H1 (cell line): ENCODE measurements at regions not wholly inside any gene's neighbourhood (a gene's known extent, or its start where the extent isn't known, plus 50 kb on each side); places are given as distances from the start of the nearest gene placed in this dataset.

Experiments
- CTCF ChIA-PET: fragments of 300-600 bp; sonication (Branson Sonifier 250); formaldehyde crosslinking; loops from one replicate; lab custom pipeline; 2021; ENCODE audit not compliant: partially characterized antibody; lab: Charles Lee
- POLR2A ChIA-PET: fragments of 300-600 bp; sonication (Branson Sonifier 250); formaldehyde crosslinking; loops from one replicate; lab custom pipeline; 2021; ENCODE audit warnings: inconsistent platforms; ENCODE audit not compliant: partially characterized antibody; lab: Charles Lee
- DNase-seq, 2 experiments: peaks; one replicate each; pipeline versions ENCODE4 v3.0.0 to v3.0.0-alpha.2; 2010 to 2022; ENCODE audit warnings: low spot score in 2 of 2, low read depth in 1 of 2, mixed read lengths in 1 of 2
- FAIRE-seq: peaks from 2 replicates; lab custom pipeline; 2011; peaks lifted over from hg19 to GRCh38; lab: Jason Lieb, UNC
- H2AFZ ChIP-seq: 2 replicates; pipeline ENCODE4 v1.8.1; 2012; ENCODE audit warnings: low read length, inconsistent platforms
- H2AK5ac ChIP-seq: 2 replicates; pipeline ENCODE4 v1.6.1; 2013; ENCODE audit warnings: low read depth, low read length
- H2BK120ac ChIP-seq: replicated peaks from 2 replicates; pipeline ENCODE3; 2013; ENCODE audit warnings: low read depth, low read length, inconsistent platforms
- H2BK12ac ChIP-seq: 2 replicates; pipeline ENCODE4 v1.6.1; 2013; ENCODE audit warnings: low read depth, low read length
- H2BK15ac ChIP-seq: 2 replicates; pipeline ENCODE4 v1.6.1; 2013; ENCODE audit warnings: low read length
- H2BK20ac ChIP-seq: 2 replicates; pipeline ENCODE4 v1.6.1; 2013; ENCODE audit warnings: low read length
- H2BK5ac ChIP-seq: 2 replicates; pipeline ENCODE4 v1.6.1; 2013; ENCODE audit warnings: low read depth, low read length
- H3K14ac ChIP-seq: 2 replicates; pipeline ENCODE4 v1.6.1; 2013; ENCODE audit warnings: inconsistent platforms; ENCODE audit not compliant: insufficient read length
- H3K18ac ChIP-seq: 2 replicates; pipeline ENCODE4 v1.6.1; 2013; ENCODE audit warnings: low read length; ENCODE audit errors: extremely low read depth
- H3K23ac ChIP-seq: 2 replicates; pipeline ENCODE4 v1.6.1; 2013; ENCODE audit warnings: inconsistent platforms; ENCODE audit not compliant: insufficient read length
- H3K23me2 ChIP-seq: 2 replicates; pipeline ENCODE4 v1.6.1; 2013; ENCODE audit warnings: low read depth, low read length
- H3K27ac ChIP-seq: 2 replicates; pipeline ENCODE4 v1.6.1; 2011; ENCODE audit warnings: low read depth, low read length, inconsistent platforms
- H3K27me3 ChIP-seq, 4 experiments: replicated peaks in 1 of 4; 1 replicate in 1 of 4; 2 replicates in 3 of 4; pipeline versions ENCODE4 v1.6.1 to v1.8.1; 2011 to 2013; ENCODE audit warnings: low read length in 3 of 4, mild to moderate bottlenecking in 3 of 4, inconsistent platforms in 2 of 4, mixed read lengths in 2 of 4, moderate library complexity in 1 of 4; ENCODE audit not compliant: control insufficient read depth in 3 of 4, insufficient read depth in 3 of 4; ENCODE audit errors: extremely low read depth in 1 of 4
- H3K36me3 ChIP-seq, 4 experiments: 2 replicates each; pipeline versions ENCODE4 v1.6.1 to v1.8.1; 2011 to 2013; ENCODE audit warnings: mild to moderate bottlenecking in 4 of 4, low read length in 3 of 4, moderate library complexity in 2 of 4, control low read depth in 1 of 4, inconsistent platforms in 1 of 4; ENCODE audit not compliant: insufficient read depth in 4 of 4, control insufficient read depth in 2 of 4
- H3K4ac ChIP-seq: replicated peaks from 2 replicates; pipeline ENCODE3; 2013; ENCODE audit warnings: low read length, low read depth, mixed read lengths, inconsistent platforms; ENCODE audit not compliant: insufficient read length
- H3K4me1 ChIP-seq, 4 experiments: replicated peaks in 1 of 4; 1 replicate in 1 of 4; 2 replicates in 3 of 4; pipeline versions ENCODE4 v1.6.1 to v1.8.1; 2011 to 2013; ENCODE audit warnings: low read length in 3 of 4, inconsistent platforms in 2 of 4, mixed read lengths in 1 of 4; ENCODE audit not compliant: insufficient read depth in 4 of 4, control insufficient read depth in 3 of 4
- H3K4me2 ChIP-seq, 2 experiments: 2 replicates each; pipeline versions ENCODE4 v1.6.1 to v1.8.1; 2011 to 2013; ENCODE audit warnings: low read depth in 2 of 2, low read length in 2 of 2, control low read depth in 1 of 2, inconsistent platforms in 1 of 2, mild to moderate bottlenecking in 1 of 2; ENCODE audit not compliant: insufficient read depth in 1 of 2
- H3K4me3 ChIP-seq, 4 experiments: fragments of 200-600, 300-600 bp in 1 of 4; sonication (generic), shearing (Covaris generic), sonication (Bioruptor Twin) in 1 of 4; 2 replicates each; pipeline versions ENCODE4 v1.5.1 to v1.8.1; 2011 to 2016; ENCODE audit warnings: low read length in 4 of 4, low read depth in 3 of 4, control low read depth in 2 of 4, inconsistent platforms in 2 of 4, mild to moderate bottlenecking in 2 of 4, mixed read lengths in 1 of 4, moderate library complexity in 1 of 4; ENCODE audit not compliant: insufficient read depth in 2 of 4; ENCODE audit errors: extremely low read depth in 1 of 4
- H3K56ac ChIP-seq: replicated peaks from 2 replicates; pipeline ENCODE3; 2013; ENCODE audit warnings: low read depth, mild to moderate bottlenecking, mixed read lengths, low read length, inconsistent platforms; ENCODE audit not compliant: insufficient read length
- H3K79me1 ChIP-seq: 2 replicates; pipeline ENCODE4 v1.6.1; 2013; ENCODE audit warnings: low read depth, low read length, control low read depth
- H3K79me2 ChIP-seq, 2 experiments: 2 replicates each; pipeline versions ENCODE4 v1.6.1 to v1.8.1; 2012 to 2013; ENCODE audit warnings: low read length in 2 of 2, mild to moderate bottlenecking in 2 of 2, inconsistent platforms in 1 of 2; ENCODE audit not compliant: insufficient read depth in 2 of 2, control insufficient read depth in 1 of 2
- H3K9ac ChIP-seq, 4 experiments: replicated peaks in 1 of 4; 1 replicate in 1 of 4; 2 replicates in 3 of 4; pipeline versions ENCODE4 v1.6.1 to v1.8.1; 2011 to 2013; ENCODE audit warnings: low read depth in 3 of 4, low read length in 3 of 4, control low read depth in 2 of 4, mild to moderate bottlenecking in 2 of 4, moderate library complexity in 2 of 4, inconsistent platforms in 1 of 4; ENCODE audit errors: extremely low read depth in 1 of 4
- H3K9me3 ChIP-seq, 2 experiments: 2 replicates each; pipeline versions ENCODE4 v1.6.1 to v1.8.1; 2012 to 2013; ENCODE audit warnings: mild to moderate bottlenecking in 2 of 2, moderate library complexity in 2 of 2, control low read depth in 1 of 2, inconsistent platforms in 1 of 2, low read depth in 1 of 2, low read length in 1 of 2, mixed read lengths in 1 of 2; ENCODE audit not compliant: insufficient read depth in 2 of 2
- H4K20me1 ChIP-seq, 2 experiments: replicated peaks in 1 of 2; 2 replicates each; pipeline versions ENCODE3 to v1.8.1; 2011 to 2013; ENCODE audit warnings: inconsistent platforms in 2 of 2, low read length in 2 of 2, mild to moderate bottlenecking in 1 of 2; ENCODE audit not compliant: insufficient read depth in 2 of 2, control insufficient read depth in 1 of 2
- H4K5ac ChIP-seq: 2 replicates; pipeline ENCODE4 v1.6.1; 2013; ENCODE audit warnings: low read length, low read depth, mixed read lengths, inconsistent platforms; ENCODE audit not compliant: insufficient read length
- H4K8ac ChIP-seq: 2 replicates; pipeline ENCODE4 v1.8.0; 2013; ENCODE audit warnings: mild to moderate bottlenecking, moderate library complexity, low read length, inconsistent platforms; ENCODE audit not compliant: insufficient read depth; ENCODE audit errors: extremely low read depth
- H4K91ac ChIP-seq: replicated peaks from 2 replicates; pipeline ENCODE3; 2013; ENCODE audit warnings: low read length, mixed read lengths, inconsistent platforms; ENCODE audit not compliant: insufficient read length
- GTF2F1 ChIP-seq: IDR thresholded peaks from 2 replicates; pipeline ENCODE4 v1.6.1; 2012; ENCODE audit warnings: low read depth, low read length, improper control_type of control experiment, borderline replicate concordance
- MAFK ChIP-seq: IDR thresholded peaks from 2 replicates; pipeline ENCODE4 v1.6.1; 2012; ENCODE audit warnings: low read depth, mild to moderate bottlenecking, improper control_type of control experiment, low read length
- SP1 ChIP-seq: IDR thresholded peaks from 2 replicates; pipeline ENCODE4 v1.6.1; 2011; ENCODE audit warnings: low read depth, low read length
- WGBS, 2 experiments: shearing (Covaris generic) in 1 of 2; methylation state at CpG; one replicate each; pipeline versions ENCODE4 v1.1.6 to v1.1.7; 2013 to 2015; ENCODE audit warnings: low lambda C conversion rate in 2 of 2, mixed read lengths in 2 of 2, inconsistent platforms in 1 of 2, low coverage in 1 of 2, missing lambda C conversion rate in 1 of 2; ENCODE audit not compliant: insufficient replicate concordance in 2 of 2, insufficient coverage in 1 of 2, insufficient read length in 1 of 2; ENCODE audit errors: extremely low coverage in 1 of 2, missing lambda C conversion rate in 1 of 2; 5-methylcytosine and 5-hydroxymethylcytosine counted together

- Histone ChIP-seq H2BK15ac (no peak overlapping the region), H2AK5ac (no peak overlapping the region), H3K23me2 (no peaks in the 10 kb centered on the region), H3K14ac (no peak overlapping the region), H4K8ac (no peak overlapping the region), H2BK120ac (no peak overlapping the region), H3K79me2 (no peaks in the 10 kb centered on the region), H2BK5ac (no peak overlapping the region), H3K27ac (no peak overlapping the region), H4K20me1 (no peaks in the 10 kb centered on the region), H3K9ac (no peak overlapping the region), H3K23ac (no peak overlapping the region), H3K79me1 (no peaks in the 10 kb centered on the region), H4K91ac (no peak overlapping the region), H3K9me3 (no peaks in the 10 kb centered on the region), H3K4me1 (peaks cover 0 to 2% (median 0%) of the 10 kb centered on the region in 4 experiments; a peak in 1 of 7 replicates), H3K4ac (no peak overlapping the region), H2BK20ac (no peak overlapping the region), H3K18ac (no peak overlapping the region), H3K27me3 (no peaks in the 10 kb centered on the region; a peak in 1 of 7 replicates), H4K5ac (no peak overlapping the region), H3K36me3 (no peaks in the 10 kb centered on the region), H2AFZ (no peak overlapping the region), H3K4me2 (no peak overlapping the region), H3K4me3 (no peak overlapping the region), H3K56ac (no peak overlapping the region), H2BK12ac (no peak overlapping the region)
- FAIRE-seq = no peak
- DNase-seq = no peak
- ChIA-PET CTCF (interaction anchor here (0.8 to 2.1 kb wide), 2 partner anchors 54 to 57 kb away, joined by 3 to 7 read pairs; partner anchors contain the start of gene CCDC71L), POLR2A (no interaction called here)
- 56% methylated on average over 3 of the region's 3 CpGs; no CpG with 5 or more reads in 1 of the 2 experiments for WGBS, 2 experiments
- TF ChIP-seq GTF2F1 = no peak
- TF ChIP-seq MAFK = 0 out of 2 replicates have a peak, but pooled peaks have one; percentile 7
- 0 out of 2 replicates have a peak, but pooled peaks have one; percentile 32 for TF ChIP-seq SP1
Measured at GRCh38 chr7:106717955-106718871, 57.3 kb upstream of the CCDC71L start.
